HG02798 (cell line): ENCODE measurements at regions not wholly inside any gene's neighbourhood (a gene's known extent, or its start where the extent isn't known, plus 50 kb on each side); places are given as distances from the start of the nearest gene placed in this dataset.
"Not testable (repeated sequence)": the region's sequence is repeated elsewhere in the genome, so short reads cannot be mapped to it uniquely, and the experiment has no call there.

Experiments
- ATAC-seq: cut with Tn5 transposase; IDR thresholded peaks from one replicate; pipeline ENCODE4 v1.9.1; 2021; ENCODE audit warnings: mild to moderate bottlenecking; ENCODE audit not compliant: unreplicated experiment, poor library complexity

- ATAC-seq = not testable (repeated sequence)
Measured at GRCh38 chr10:120047373-120047772, 154.8 kb downstream of the SEC23IP start.

GRCh38 chr10:120047926-120048325 is 155.4 kb downstream of the SEC23IP start:
- ATAC-seq = no peak

- no peak for ATAC-seq
Measured at GRCh38 chr10:120048391-120048790, 155.9 kb downstream of the SEC23IP start.

- no peak for ATAC-seq
Measured at GRCh38 chr10:120051671-120052070, 159.1 kb downstream of the SEC23IP start.

- no peak for ATAC-seq
Measured at GRCh38 chr10:120052964-120053702, 160.6 kb downstream of the SEC23IP start.

- ATAC-seq = not testable (repeated sequence)
Measured at GRCh38 chr10:120059790-120060189, 167.3 kb downstream of the SEC23IP start.

- ATAC-seq = no peak
Measured at GRCh38 chr10:120067427-120067826, 174.9 kb downstream of the SEC23IP start.

GRCh38 chr10:120069700-120070099 is 177.2 kb downstream of the SEC23IP start:
- ATAC-seq = no peak

GRCh38 chr10:120075349-120075748 is 182.8 kb downstream of the SEC23IP start:
- ATAC-seq = no peak

- no peak for ATAC-seq
Measured at GRCh38 chr10:120076996-120077706, 184.6 kb downstream of the SEC23IP start.

GRCh38 chr10:120077707-120078492 is 185.4 kb downstream of the SEC23IP start:
- ATAC-seq = no peak

GRCh38 chr10:120085096-120085796 is 192.7 kb downstream of the SEC23IP start:
- ATAC-seq = no peak

GRCh38 chr10:120086066-120086465 is 193.5 kb downstream of the SEC23IP start:
- ATAC-seq = no peak

GRCh38 chr10:120087109-120087508 is 194.6 kb downstream of the SEC23IP start:
- ATAC-seq = no peak

- no peak for ATAC-seq
Measured at GRCh38 chr10:120095875-120096274, 203.3 kb downstream of the SEC23IP start.

- no peak for ATAC-seq
Measured at GRCh38 chr10:120097766-120098165, 205.2 kb downstream of the SEC23IP start.

GRCh38 chr10:120098232-120098930 is 205.9 kb downstream of the SEC23IP start:
- ATAC-seq = no peak

GRCh38 chr10:120103738-120104560 is 211.4 kb downstream of the SEC23IP start:
- ATAC-seq = no peak

GRCh38 chr10:120105001-120105400 is 212.5 kb downstream of the SEC23IP start:
- no peak for ATAC-seq
